ENCODE measurements at regions not wholly inside any gene's neighbourhood (a gene's known extent, or its start where the extent isn't known, plus 50 kb on each side); places are given as distances from the start of the nearest gene placed in this dataset.

- DNase-seq (ENCODE audit: low read depth), result peak; percentile 39
- H3K4me3 ChIP-seq (ENCODE audit: low read depth, low read length), result no peak overlapping the region
- no peak for TF ChIP-seq POLR2A (IDR thresholded peaks at IDR 0.05; ENCODE audit: extremely low read depth, insufficient read length)
- no peak for TF ChIP-seq MAX (IDR thresholded peaks at IDR 0.05; ENCODE audit: low read depth, low read length)
- TF ChIP-seq CTCF (IDR thresholded peaks at IDR 0.05; ENCODE audit: low read depth, low read length), result peak; percentile 29
- TF ChIP-seq MYC (IDR thresholded peaks at IDR 0.05; ENCODE audit: low read depth, low read length), result no peak
Observed at GRCh38 chr3:107938143-107938542, 152.7 kb downstream of the CD47 start.

- TF ChIP-seq POLR2A (IDR thresholded peaks at IDR 0.05; ENCODE audit: extremely low read depth, insufficient read length) (no peak), MAX (IDR thresholded peaks at IDR 0.05; ENCODE audit: low read depth, low read length) (no peak), MYC (IDR thresholded peaks at IDR 0.05; ENCODE audit: low read depth, low read length) (no peak), CTCF (IDR thresholded peaks at IDR 0.05; ENCODE audit: low read depth, low read length) (no peak)
- DNase-seq (ENCODE audit: low read depth), result no peak
- H3K4me3 ChIP-seq (ENCODE audit: low read depth, low read length), result no peak overlapping the region
Observed at GRCh38 chr3:107934808-107935207, 156.0 kb downstream of the CD47 start.

- no peak for DNase-seq (ENCODE audit: low read depth)
- TF ChIP-seq MYC (IDR thresholded peaks at IDR 0.05; ENCODE audit: low read depth, low read length), result no peak
Observed at GRCh38 chr3:107933450-107933849, 157.4 kb downstream of the CD47 start.

GRCh38 chr3:107931326-107931725, 159.5 kb downstream of the CD47 start:
- DNase-seq (ENCODE audit: low read depth), result no peak
- H3K4me3 ChIP-seq (ENCODE audit: low read depth, low read length), result no peak overlapping the region
- TF ChIP-seq MAX (IDR thresholded peaks at IDR 0.05; ENCODE audit: low read depth, low read length) (no peak), CTCF (IDR thresholded peaks at IDR 0.05; ENCODE audit: low read depth, low read length) (no peak), MYC (IDR thresholded peaks at IDR 0.05; ENCODE audit: low read depth, low read length) (no peak), POLR2A (IDR thresholded peaks at IDR 0.05; ENCODE audit: extremely low read depth, insufficient read length) (no peak)

More at GRCh38 chr3:107933450-107933849, 157.4 kb downstream of the CD47 start:
- H3K4me3 ChIP-seq (ENCODE audit: low read depth, low read length), result no peak overlapping the region

GRCh38 chr3:107929088-107929487, 161.7 kb downstream of the CD47 start:
- TF ChIP-seq MAX (IDR thresholded peaks at IDR 0.05; ENCODE audit: low read depth, low read length) (no peak), MYC (IDR thresholded peaks at IDR 0.05; ENCODE audit: low read depth, low read length) (no peak), POLR2A (IDR thresholded peaks at IDR 0.05; ENCODE audit: extremely low read depth, insufficient read length) (no peak), CTCF (IDR thresholded peaks at IDR 0.05; ENCODE audit: low read depth, low read length) (no peak)
- no peak for DNase-seq (ENCODE audit: low read depth)

GRCh38 chr3:107928084-107928445, 162.8 kb downstream of the CD47 start:
- peak; percentile 39 for DNase-seq (ENCODE audit: low read depth)

More at GRCh38 chr3:107929088-107929487, 161.7 kb downstream of the CD47 start:
- H3K4me3 ChIP-seq (ENCODE audit: low read depth, low read length), result no peak overlapping the region

More at GRCh38 chr3:107928084-107928445, 162.8 kb downstream of the CD47 start:
- H3K4me3 ChIP-seq (ENCODE audit: low read depth, low read length), result peak overlapping the region; percentile 54
- TF ChIP-seq CTCF (IDR thresholded peaks at IDR 0.05; ENCODE audit: low read depth, low read length) (no peak), MYC (IDR thresholded peaks at IDR 0.05; ENCODE audit: low read depth, low read length) (no peak), MAX (IDR thresholded peaks at IDR 0.05; ENCODE audit: low read depth, low read length) (no peak), POLR2A (IDR thresholded peaks at IDR 0.05; ENCODE audit: extremely low read depth, insufficient read length) (no peak)
